ENCODE measurements at regions not wholly inside any gene's neighbourhood (a gene's known extent, or its start where the extent isn't known, plus 50 kb on each side); places are given as distances from the start of the nearest gene placed in this dataset.

GRCh38 chr2:117714110-117714509 lies 100.4 kb upstream of the DDX18 start:
- Mint-ChIP-seq H3K27me3 (ENCODE audit: insufficient read depth, unreplicated experiment) (no peaks in the 10 kb centered on the region), H3K27ac (ENCODE audit: low read depth, unreplicated experiment) (no peak overlapping the region), H3K4me3 (ENCODE audit: unreplicated experiment) (no peak overlapping the region), H3K4me1 (ENCODE audit: insufficient read depth, unreplicated experiment) (no peaks in the 10 kb centered on the region), H3K9me3 (ENCODE audit: unreplicated experiment) (peaks cover 19% of the 10 kb centered on the region), H3K36me3 (ENCODE audit: insufficient read depth, unreplicated experiment) (no peaks in the 10 kb centered on the region)
- BruUV-seq (replicated peaks), result no TSS peak
- CTCF ChIA-PET, result no interaction called here
- TF ChIP-seq, protein P1, sequence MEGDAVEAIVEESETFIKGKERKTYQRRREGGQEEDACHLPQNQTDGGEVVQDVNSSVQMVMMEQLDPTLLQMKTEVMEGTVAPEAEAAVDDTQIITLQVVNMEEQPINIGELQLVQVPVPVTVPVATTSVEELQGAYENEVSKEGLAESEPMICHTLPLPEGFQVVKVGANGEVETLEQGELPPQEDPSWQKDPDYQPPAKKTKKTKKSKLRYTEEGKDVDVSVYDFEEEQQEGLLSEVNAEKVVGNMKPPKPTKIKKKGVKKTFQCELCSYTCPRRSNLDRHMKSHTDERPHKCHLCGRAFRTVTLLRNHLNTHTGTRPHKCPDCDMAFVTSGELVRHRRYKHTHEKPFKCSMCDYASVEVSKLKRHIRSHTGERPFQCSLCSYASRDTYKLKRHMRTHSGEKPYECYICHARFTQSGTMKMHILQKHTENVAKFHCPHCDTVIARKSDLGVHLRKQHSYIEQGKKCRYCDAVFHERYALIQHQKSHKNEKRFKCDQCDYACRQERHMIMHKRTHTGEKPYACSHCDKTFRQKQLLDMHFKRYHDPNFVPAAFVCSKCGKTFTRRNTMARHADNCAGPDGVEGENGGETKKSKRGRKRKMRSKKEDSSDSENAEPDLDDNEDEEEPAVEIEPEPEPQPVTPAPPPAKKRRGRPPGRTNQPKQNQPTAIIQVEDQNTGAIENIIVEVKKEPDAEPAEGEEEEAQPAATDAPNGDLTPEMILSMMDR (IDR thresholded peaks at IDR 0.05; ENCODE audit: unreplicated experiment), result no peak
- POLR2A ChIA-PET, result no interaction called here
- intact Hi-C loops (cut with micrococcal nuclease), result no loop called here
- DNase-seq (ENCODE audit: unreplicated experiment), result no peak

- POLR2A ChIA-PET, result interaction anchor here (0.7 kb wide), 1 partner anchor 39 kb away, joined by 3 read pairs; no protein-coding TSS in a partner anchor
- no TSS peak for BruUV-seq (replicated peaks)
- TF ChIP-seq, protein P1 (IDR thresholded peaks at IDR 0.05; ENCODE audit: unreplicated experiment), result no peak
- no peak overlapping the region for H3K27ac Mint-ChIP-seq (ENCODE audit: low read depth, unreplicated experiment)
- no peak overlapping the region for H3K4me3 Mint-ChIP-seq (ENCODE audit: unreplicated experiment)
- no peak for DNase-seq (ENCODE audit: unreplicated experiment)
- CTCF ChIA-PET, result no interaction called here
- H3K27me3 Mint-ChIP-seq (ENCODE audit: insufficient read depth, unreplicated experiment), result no peaks in the 10 kb centered on the region
- H3K36me3 Mint-ChIP-seq (ENCODE audit: insufficient read depth, unreplicated experiment), result no peaks in the 10 kb centered on the region
- H3K9me3 Mint-ChIP-seq (ENCODE audit: unreplicated experiment), result peaks cover 19% of the 10 kb centered on the region
- H3K4me1 Mint-ChIP-seq (ENCODE audit: insufficient read depth, unreplicated experiment), result no peaks in the 10 kb centered on the region
- intact Hi-C loops (cut with micrococcal nuclease), result no loop called here
These were observed 99.6 kb upstream of the DDX18 start for GRCh38 chr2:117714745-117715417.

DNA sequence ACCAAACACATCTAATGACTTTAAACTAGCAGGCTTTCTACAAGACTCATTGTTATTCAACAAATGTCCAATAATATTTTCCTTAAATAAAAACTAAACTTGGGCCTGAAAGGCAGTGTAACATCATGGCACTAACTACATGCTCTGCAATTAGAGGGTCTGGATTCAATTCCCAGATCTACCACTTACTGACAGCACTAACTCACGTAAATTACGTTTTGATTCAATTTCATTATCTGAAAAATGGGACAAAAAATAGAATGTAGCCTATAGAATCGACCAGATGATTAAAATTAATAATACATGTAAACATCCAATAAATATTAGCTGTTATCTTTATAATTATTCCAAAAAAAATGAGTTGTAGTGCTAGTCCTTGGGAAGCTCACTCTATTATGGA lies 98.0 kb upstream of the DDX18 start:
- intact Hi-C loops (cut with micrococcal nuclease), result no loop called here
- DNase-seq (ENCODE audit: unreplicated experiment), result no peak
- TF ChIP-seq, protein P1 (IDR thresholded peaks at IDR 0.05; ENCODE audit: unreplicated experiment), result no peak
- no peaks in the 10 kb centered on the region for H3K4me1 Mint-ChIP-seq (ENCODE audit: insufficient read depth, unreplicated experiment)
- no peak overlapping the region for H3K4me3 Mint-ChIP-seq (ENCODE audit: unreplicated experiment)
- POLR2A ChIA-PET, result interaction anchor here (0.6 kb wide), 1 partner anchor 236 kb away, joined by 3 read pairs; no protein-coding TSS in a partner anchor
- CTCF ChIA-PET, result interaction anchor here (0.6 kb wide), 1 partner anchor 233 kb away, joined by 4 read pairs; no protein-coding TSS in a partner anchor
- BruUV-seq (replicated peaks), result no TSS peak
- no peaks in the 10 kb centered on the region for H3K36me3 Mint-ChIP-seq (ENCODE audit: insufficient read depth, unreplicated experiment)
- H3K27ac Mint-ChIP-seq (ENCODE audit: low read depth, unreplicated experiment), result no peak overlapping the region
- H3K27me3 Mint-ChIP-seq (ENCODE audit: insufficient read depth, unreplicated experiment), result no peaks in the 10 kb centered on the region
- peaks cover 12% of the 10 kb centered on the region for H3K9me3 Mint-ChIP-seq (ENCODE audit: unreplicated experiment)

- TF ChIP-seq, protein P1 (IDR thresholded peaks at IDR 0.05; ENCODE audit: unreplicated experiment), result no peak
- H3K9me3 Mint-ChIP-seq (ENCODE audit: unreplicated experiment), result peaks cover 6% of the 10 kb centered on the region
- intact Hi-C loops (cut with micrococcal nuclease), result no loop called here
- CTCF ChIA-PET, result interaction anchor here (0.6 kb wide), 1 partner anchor 233 kb away, joined by 4 read pairs; no protein-coding TSS in a partner anchor
- no peaks in the 10 kb centered on the region for H3K36me3 Mint-ChIP-seq (ENCODE audit: insufficient read depth, unreplicated experiment)
- H3K4me1 Mint-ChIP-seq (ENCODE audit: insufficient read depth, unreplicated experiment), result no peaks in the 10 kb centered on the region
- no peak for DNase-seq (ENCODE audit: unreplicated experiment)
- no peak overlapping the region for H3K4me3 Mint-ChIP-seq (ENCODE audit: unreplicated experiment)
- no peak overlapping the region for H3K27ac Mint-ChIP-seq (ENCODE audit: low read depth, unreplicated experiment)
- no TSS peak for BruUV-seq (replicated peaks)
- POLR2A ChIA-PET, result interaction anchor here (0.6 kb wide), 1 partner anchor 237 kb away, joined by 3 read pairs; no protein-coding TSS in a partner anchor
- no peaks in the 10 kb centered on the region for H3K27me3 Mint-ChIP-seq (ENCODE audit: insufficient read depth, unreplicated experiment)
These were observed 97.4 kb upstream of the DDX18 start for GRCh38 chr2:117717072-117717471.
